T-helper 2 cell treated with Interferon-gamma antibody and Interleukin-4, amounts not matched to agents 100 ng/mL and 5 ng/mL, for 36 hours (primary cell): ENCODE measurements at regions not wholly inside any gene's neighbourhood (a gene's known extent, or its start where the extent isn't known, plus 50 kb on each side); places are given as distances from the start of the nearest gene placed in this dataset.
"Not testable (repeated sequence)": the region's sequence is repeated elsewhere in the genome, so short reads cannot be mapped to it uniquely, and the experiment has no call there.

Source experiments
- intact Hi-C: fragments of 100-400 bp; cut with micrococcal nuclease; formaldehyde crosslinking; loops from one replicate; pipeline ENCODE4 v1.15.1; 2023

DNA sequence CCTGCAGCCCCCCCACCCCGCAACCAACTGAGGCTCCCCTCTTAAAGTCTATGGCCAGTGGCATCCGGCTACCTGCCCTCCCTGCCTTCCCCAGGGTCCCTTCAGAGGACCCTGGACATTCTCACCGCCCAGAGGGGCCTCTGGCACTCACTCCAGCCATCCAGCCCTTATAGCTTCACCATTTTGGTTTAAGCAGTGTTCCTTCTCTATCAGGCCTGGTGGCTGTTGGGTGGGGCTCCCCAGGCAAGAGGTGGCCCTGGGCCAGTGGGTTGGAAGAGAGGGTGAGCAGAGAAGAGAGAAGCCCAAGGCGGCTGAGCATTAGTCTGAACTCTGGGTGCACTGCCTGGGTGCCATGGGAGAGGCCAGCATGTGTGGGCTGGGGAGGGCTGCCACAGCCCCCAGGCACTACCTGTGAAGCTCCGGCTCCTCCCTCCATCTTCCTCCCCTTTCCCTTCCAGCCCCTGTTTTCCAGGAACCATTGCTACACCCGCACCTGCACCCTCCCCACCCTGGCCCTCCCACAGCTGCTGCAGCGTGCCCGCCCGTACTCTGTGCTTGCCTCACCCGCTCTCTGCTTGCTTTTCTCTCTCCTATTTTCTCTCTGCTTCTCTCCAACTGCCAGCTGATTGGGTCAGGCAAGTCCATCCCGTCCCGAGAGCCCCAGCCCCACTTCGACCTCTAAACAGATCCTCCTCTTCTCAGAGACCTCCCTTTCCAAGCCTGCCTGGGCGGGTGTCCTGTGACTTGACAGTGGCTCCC, 168.2 kb downstream of the TBC1D2B start:
- intact Hi-C loops, result no loop called here

DNA sequence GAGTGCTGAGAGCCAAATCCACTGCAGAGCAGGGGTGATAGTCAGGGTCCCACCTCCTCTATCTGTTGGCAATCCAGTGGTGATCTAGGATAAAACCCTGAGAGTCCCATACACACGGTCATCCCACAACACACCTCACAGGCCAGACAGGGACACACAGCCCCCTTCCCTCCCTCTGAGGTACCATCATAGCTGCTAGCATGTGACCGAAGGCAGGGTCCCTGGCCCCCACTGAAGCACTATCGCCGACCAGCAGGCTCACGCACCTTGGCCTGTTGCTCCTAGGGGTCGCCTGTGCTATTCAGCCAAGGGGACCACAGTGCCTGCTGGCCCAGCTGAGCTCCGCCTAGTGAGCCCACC, 168.8 kb downstream of the TBC1D2B start:
- intact Hi-C loops, result not testable (repeated sequence)

DNA sequence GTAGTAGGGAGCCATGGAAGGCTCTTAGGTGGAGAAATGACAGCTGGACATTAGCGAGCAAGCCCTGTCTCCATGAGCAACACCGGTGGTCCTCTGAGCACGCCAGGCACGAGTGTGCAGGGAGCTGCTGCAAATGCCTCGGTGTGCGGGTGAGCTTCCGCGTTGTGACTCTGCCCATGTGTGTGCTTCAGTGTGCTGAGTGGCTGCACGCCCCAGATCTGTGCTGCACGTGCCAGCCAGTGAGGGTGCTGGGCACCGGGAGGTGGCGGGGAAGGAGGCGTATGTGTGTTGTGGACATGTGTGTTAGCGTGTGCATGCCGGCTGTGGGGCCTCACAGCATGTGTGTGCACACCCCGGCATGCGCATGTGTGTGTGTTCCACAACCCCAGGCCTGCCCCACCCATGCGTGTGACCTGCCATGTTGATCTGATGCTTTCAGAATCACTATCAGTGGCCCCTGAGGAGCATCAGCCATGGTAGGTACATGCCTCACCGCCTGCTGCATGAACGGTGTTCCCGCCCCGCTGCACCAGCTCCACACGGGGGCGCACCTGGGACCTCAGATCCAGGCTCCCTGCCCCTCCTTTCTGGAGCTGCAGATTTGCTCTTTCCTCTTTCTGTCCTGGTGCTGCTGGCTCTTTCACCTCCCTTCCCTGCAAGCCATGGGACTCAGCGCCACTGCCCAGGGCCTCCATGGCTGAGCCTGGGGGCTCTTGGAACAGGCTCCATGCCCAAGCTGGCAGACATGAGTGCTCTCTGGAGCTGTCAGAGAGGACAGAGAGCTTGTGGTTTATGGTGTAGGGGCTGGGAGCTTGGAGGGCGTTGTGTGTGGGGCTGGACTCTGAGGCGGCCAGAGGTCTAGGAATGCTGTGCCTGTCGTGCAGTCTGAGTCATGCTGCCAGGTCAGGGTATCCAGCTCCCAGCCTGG, 169.4 kb downstream of the TBC1D2B start:
- intact Hi-C loops, result no loop called here

DNA sequence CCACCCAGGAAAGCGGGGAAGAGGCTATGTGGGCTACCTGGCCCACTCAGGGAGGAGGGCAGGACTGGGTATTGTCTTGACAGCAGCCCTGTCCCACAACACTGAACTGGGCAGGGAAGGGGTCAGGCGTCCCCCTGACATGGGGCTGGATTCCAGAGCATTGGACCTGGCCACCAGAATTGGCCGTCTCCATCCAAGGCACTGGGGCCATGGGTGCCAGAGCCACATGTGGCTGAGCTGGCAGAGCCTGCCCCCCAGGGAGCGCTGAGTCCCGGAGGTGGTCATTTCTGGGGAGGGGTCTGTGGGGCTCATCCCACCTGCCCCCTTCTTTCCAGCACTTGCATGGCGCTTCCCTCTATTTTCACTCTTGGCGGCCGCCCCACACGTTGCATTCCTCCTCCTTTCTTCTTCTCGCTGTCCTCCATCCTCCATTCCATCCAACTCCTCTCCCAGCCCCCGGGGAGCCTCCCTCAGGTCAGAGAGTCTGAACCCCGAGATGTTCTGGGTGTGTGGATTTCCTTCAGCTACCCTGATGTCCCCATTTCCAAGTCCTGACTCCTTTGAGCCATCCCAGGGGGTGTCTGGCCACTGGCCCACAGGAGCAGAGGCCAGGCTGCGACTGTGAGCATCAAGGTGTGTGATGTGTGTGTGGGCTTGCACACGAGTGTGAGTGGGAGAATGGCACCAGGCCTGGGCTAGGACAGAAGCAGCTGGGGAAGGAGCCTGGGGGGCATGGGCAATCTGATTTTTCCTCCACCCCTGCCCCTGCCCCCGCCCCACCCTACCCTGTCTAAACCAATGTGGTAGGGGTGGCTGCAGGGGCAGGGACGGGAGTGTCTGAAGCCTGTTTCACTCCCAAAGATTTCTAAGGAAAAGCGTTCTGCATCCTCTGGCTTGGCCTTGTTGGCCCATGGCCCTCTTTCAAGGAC, 171.2 kb downstream of the TBC1D2B start:
- intact Hi-C loops, result not testable (repeated sequence)

DNA sequence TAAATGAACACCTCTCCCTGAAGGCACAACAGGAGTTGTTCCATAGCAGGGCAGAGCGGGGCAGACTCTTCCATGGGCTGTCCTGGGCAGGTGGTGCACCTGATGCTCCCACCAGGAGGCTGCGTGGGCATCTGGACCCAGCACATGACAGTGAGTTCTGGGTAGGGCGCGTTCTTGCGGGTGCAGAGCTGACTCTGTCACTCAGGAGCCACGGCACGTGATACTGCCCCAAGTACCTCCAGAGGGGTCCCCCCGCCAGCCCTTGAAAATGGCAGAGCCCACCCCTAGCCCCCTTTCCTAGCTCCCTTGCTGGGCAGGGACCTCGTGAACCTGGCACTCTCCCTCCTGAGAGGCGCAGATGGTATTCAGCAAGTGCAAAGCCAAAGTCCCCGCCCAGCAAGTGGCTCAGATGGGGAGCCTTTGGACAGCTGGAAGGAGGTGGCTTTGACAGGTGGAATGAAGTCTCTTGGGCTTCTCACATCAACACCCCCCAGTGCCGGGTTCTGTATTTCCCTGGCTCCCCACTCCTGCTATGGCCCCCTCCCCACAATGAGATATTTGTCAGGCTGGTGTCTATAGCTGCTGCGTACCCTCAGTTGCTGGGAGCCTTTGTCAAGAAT, 172.1 kb downstream of the TBC1D2B start:
- intact Hi-C loops, result no loop called here

DNA sequence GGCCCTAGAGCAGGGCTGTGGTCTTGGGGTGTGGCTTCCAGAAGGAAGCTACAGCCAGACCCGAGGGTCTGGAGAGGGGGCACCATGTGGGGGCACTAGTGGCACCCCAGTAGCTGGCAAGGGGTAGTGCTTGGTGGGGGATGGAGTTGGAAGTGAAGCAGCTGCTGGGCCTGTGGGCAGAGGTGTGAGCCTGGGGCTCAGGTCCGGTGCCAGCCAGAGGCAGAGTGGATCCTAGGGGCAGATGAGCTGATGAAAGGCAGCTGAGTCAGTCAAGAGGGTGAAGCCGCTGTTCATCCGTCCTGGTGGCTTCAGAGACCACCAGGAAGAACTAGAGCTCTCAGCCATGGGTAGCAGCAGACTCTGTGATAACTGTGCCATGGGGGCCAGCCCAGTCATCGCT, 172.6 kb downstream of the TBC1D2B start:
- intact Hi-C loops, result no loop called here

DNA sequence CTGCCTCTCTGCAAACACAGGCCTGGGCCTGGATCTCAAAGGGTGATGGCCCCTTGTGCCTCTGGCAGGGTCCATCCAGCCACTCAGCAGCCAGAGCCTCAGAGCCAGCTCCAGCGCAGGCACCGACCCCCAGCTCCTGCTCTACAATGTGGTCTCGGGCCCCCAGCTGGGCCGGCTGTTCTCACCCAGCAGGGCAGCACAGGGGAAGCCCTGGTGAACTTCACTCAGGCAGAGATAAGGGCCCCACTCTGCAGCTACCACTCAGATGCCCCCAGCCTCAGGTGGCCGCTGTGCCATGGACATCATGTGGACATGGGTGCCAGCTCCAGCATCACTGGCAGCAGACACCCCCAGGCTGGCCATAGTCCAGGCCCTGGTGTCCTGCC, 173.1 kb downstream of the TBC1D2B start:
- intact Hi-C loops, result no loop called here

DNA sequence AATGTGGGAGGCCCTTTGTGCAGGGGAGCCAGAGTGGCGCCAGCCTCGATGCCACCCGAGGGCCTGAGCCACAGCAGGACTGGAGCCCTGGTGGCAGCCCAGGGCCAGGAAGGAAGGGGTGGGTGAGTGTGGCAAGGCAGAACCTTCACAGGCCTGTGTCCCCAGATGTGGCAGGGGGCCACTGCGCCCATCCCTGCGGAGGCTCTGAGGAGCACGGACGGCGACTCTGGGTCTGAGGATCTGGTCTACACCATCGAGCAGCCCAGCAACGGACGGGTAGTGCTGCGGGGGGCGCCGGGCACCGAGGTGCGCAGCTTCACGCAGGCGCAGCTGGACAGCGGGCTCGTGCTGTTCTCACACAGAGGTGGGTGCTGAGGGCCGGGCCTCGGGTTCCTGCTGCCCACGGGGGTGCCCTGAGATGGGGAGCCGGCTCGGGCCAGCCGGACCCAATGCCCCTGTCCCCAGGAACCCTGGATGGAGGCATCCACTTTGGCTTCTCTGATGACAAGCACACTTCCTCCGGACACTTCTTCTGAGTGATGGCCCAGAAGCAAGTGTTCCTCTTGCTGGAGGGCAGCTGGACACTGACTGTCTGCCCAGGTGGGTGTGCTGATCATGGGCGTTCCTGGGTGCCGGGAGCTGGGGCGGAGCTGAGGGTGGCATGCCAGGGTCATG, 173.6 kb downstream of the TBC1D2B start:
- intact Hi-C loops, result not testable (repeated sequence)

DNA sequence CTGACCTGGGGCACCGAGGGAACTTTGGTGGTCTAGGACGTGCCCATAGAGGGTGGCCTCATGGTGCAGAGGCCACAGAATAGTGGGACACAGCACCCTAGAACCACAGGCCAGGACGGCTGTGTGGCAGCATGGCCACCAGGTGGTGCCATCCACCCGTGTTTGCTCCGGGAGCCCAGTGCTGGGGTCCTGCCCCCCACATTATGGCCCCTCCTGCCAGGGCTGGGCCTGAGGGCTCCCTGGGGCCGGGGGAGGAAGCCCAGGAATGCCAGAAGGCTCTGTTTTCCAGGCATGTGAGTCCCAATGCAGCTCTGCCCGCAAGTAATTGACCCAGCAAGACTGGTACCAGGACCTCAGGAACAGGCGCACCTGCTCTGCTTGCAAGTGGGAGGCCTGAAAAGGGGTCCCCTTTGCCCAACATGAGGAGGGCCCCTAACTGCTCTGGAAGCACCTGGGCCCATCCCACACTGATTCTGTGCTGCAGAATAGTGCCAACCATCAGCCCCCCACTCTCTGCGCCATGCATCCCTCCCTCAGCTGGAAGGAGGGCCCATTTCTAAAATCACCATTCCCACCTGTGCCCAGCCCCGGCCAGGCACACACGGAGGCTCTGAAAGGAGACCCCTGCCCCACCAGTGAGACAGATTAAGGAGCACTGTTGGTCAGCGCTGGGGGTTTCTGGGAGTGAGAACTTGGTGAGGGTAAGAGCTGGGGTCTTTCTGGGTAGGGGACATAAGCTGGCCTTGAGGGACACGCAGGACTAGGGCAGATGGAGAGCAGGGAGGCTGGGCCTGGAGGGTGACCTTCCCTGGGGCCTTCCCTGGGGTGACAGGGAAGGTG, 174.4 kb downstream of the TBC1D2B start:
- intact Hi-C loops, result not testable (repeated sequence)

DNA sequence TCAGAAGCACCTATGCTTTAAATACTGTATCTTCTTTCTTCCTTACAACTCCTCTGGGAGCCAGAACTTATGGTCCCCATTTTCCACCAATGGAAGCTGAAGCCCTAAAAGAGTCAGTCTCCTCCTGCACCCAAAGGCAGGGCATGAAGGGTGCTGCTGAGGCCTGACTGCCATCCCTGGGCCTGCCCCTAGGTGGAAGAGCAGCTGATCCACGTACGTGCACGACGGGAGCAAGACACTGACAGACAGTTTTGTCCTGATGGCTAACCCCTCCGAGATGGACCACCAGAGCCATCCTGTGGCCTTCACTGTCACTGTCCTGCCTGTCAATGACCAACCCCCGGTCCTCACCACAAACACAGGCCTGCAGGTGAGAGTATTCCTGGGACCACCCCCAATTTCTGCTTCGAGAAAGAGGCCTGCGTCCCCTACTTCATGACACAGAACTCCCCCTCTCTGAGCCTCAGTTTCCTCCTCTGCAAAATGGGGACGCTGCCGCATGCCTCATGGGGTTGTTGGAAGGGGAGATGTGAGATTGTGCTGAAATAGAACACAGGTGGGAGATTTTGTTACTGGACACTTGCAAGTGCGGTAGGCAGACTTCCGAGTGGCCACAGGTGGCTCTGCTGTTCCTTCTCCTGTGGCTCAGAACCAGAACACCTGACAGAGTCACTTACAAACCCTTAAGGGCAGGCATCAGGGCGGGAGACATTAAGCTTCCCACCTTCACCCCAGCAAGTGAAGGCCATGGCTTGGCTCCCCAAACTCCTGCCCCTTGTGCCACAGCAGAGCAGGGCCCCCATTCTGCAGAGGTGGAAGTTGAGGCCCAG, 175.4 kb downstream of the TBC1D2B start:
- intact Hi-C loops, result no loop called here

DNA sequence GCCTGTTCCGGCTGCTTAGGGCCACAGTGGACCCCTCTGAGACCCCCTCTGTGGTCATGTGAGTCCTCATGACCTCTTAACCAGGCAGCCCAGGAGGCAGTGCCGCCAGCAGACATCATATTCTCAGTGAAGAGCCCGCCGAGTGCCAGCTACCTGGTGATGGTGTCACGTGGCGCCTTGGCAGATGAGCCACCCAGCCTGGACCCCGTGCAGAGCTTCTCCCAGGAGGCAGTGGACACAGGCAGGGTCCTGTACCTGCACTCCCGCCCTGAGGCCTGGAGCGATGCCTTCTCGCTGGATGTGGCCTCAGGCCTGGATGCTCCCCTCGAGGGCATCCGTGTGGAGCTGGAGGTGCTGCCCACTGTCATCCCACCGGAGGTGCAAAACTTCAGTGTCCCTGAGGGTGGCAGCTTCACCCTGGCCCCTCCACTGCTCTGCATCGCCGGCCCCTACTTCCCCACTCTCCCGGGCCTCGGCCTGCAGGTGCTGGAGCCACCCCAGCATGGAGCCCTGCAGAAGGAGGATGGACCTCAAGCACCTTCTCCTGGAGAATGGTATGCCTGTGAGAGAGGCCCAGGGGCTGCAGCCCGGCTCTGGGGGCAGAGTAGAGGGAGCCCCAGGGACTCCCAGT, 176.1 kb downstream of the TBC1D2B start:
- intact Hi-C loops, result no loop called here

DNA sequence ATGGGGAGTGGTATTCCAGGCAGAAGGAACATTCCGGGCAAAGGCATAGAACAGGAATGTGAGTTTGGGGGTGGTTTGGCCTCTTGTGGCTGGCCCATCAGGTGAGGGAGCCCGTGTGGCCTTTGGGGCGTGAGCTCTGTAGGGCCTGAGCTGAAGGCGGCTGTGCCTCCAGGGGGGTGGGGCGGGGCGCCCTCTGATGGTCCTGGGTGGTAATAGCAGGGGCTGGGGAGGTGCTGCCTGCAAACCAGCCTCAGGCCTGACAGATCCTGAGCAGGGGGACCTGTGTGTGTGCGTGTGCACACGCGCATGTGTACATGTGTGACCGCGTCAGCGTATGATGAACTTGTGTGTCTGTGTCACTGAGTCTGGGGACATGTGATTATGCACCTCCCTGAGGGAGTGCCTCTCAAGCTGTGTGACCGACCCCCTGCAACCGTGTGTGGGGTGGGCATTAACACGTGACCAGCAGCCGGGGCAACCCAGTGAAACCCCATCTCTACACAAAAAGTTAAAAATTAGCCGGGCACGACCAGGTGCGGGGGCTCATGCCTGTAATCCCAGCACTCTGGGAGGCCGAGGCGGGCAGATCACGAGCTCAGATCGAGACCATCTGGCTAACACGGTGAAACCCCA, 177.1 kb downstream of the TBC1D2B start:
- intact Hi-C loops, result not testable (repeated sequence)

DNA sequence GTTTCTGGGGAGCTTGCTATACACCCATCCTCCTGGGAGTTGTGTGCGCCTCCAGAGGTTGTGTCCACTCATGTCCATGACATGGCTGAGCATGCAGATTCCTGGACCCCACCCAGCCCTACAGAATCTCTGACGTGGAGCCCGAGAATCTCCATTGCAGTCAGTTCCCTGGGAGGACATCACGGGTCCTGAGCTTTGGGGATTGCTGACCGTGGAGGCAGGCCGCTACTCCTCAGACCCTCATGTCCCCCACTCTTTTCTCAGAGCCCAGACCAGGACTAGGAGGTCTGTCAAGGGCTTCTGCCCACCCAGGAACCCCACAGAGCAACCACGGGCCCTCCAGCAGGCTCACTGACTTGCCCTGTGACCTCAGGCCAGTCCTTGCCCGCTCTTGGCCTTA, 177.7 kb downstream of the TBC1D2B start:
- intact Hi-C loops, result not testable (repeated sequence)

DNA sequence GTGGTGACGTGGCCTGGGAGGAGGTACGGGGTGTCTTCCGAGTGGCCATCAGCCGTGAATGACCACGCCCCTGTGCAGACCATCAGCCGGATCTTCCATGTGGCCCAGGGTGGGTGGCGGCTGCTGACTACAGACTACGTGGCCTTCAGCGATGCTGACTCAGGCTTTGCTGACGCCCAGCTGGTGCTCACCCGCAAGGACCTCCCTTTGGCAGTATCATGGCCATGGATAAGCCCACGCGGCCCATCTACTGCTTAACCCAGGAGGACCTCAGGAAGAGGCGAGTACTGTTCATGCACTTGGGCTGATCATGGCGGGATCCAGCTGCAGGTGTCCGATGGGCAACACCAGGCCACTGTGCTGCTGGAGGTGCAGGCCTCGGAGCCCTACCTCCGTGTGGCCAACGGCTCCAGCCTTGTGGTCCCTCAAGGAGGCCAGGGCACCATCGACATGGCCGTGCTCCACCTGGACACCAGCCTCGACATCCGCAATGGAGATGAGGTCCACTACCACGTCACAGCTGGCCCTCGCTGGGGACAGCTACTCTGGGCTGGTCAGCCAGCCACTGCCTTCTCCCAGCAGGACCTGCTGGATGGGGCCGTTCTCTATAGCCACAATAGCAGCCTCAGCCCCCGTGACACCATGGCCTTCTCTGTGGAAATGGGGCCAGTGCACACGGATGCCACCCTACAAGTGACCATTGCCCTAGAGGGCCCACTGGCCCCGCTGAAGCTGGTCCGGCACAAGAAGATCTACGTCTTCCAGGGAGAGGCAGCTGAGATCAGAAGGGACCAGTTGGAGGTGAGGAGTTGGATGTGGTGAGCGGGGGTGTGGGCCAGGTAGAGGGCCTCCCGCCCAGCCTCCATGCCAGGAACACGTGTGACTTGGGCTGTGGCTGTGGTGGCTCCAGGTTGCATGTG, 178.4 kb downstream of the TBC1D2B start:
- intact Hi-C loops, result no loop called here

DNA sequence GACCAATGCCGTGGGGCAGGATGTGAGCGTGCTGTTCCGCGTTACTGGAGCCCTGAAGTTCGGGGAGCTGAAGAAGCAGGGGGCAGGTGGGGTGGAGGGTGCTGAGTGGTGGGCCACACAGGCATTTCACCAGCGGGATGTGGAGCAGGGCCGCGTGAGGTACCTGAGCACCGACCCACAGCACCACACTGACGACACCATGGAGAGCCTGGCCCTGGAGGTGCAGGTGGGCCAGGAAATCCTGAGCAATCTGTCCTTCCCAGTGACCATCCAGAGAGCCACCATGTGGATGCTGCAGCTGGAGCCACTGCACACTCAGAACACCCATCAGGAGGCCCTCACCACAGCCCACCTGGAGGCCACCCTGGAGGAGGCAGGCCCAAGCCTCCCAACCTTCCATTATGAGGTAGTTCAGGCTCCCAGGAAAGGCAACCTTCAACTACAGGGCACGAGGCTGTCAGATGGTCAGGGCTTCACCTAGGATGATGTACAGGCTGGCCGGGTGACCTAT, 179.6 kb downstream of the TBC1D2B start:
- intact Hi-C loops, result no loop called here

DNA sequence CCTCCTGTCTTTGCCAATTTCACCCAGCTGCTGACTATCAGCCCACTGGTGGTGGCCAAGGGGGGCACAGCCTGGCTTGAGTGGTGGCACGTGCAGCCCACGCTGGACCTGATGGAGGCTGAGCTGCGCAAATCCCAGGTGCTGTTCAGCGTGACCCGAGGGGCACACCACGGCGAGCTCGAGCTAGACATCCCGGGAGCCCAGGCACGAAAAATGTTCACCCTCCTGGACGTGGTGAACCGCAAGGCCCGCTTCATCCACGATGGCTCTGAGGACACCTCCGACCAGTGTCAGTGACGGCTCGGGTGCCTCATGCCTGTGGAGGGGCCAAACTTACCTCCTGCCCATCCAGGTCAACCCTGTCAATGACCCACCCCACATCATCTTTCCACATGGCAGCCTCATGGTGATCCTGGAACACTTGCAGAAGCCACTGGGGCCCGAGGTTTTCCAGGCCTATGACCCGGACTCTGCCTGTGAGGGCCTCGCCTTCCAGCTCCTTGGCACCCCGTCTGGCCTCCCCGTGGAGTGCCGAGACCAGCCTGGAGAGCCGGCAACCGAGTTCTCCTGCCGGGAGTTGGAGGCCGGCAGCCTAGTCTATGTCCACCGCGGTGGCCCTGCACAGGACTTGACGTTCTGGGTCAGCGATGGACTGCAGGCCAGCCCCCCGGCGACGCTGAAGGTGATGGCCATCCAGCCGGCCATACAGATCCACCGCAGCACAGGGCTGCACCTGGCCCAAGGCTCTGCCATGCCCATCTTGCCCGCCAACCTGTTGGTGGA, 180.2 kb downstream of the TBC1D2B start:
- intact Hi-C loops, result not testable (repeated sequence)
